ENCODE measurements at regions not wholly inside any gene's neighbourhood (a gene's known extent, or its start where the extent isn't known, plus 50 kb on each side); places are given as distances from the start of the nearest gene placed in this dataset.

- Histone ChIP-seq H3K9me2 (replicated peaks; ENCODE audit: insufficient read depth, low read length) (no peaks in the 10 kb centered on the region), H3K36me3 (ENCODE audit: insufficient read depth, low read length) (no peaks in the 10 kb centered on the region), H3K9ac (ENCODE audit: low read length) (no peak overlapping the region), H3K4me1 (ENCODE audit: low read length) (no peaks in the 10 kb centered on the region), H3K79me2 (ENCODE audit: low read length) (no peaks in the 10 kb centered on the region), H3K27ac (ENCODE audit: low read length) (no peak overlapping the region), H3K4me3 (ENCODE audit: low read length) (no peak overlapping the region), H4K20me1 (ENCODE audit: insufficient read depth, low read depth, low read length) (no peaks in the 10 kb centered on the region), H3K27me3 (ENCODE audit: low read length) (no peaks in the 10 kb centered on the region), H3K9me3 (ENCODE audit: low read length) (no peaks in the 10 kb centered on the region), H2AFZ (ENCODE audit: low read length) (no peak overlapping the region), H3K4me2 (ENCODE audit: low read depth, low read length, poor library complexity, severe bottlenecking) (no peak overlapping the region)
- no peak for DNase-seq
Observed at GRCh38 chr16:65342231-65342866, 220.5 kb upstream of the CDH11 start.

- Histone ChIP-seq H3K9me3 (ENCODE audit: low read length) (no peaks in the 10 kb centered on the region), H4K20me1 (ENCODE audit: insufficient read depth, low read depth, low read length) (no peaks in the 10 kb centered on the region), H3K27me3 (ENCODE audit: low read length) (no peaks in the 10 kb centered on the region), H2AFZ (ENCODE audit: low read length) (no peak overlapping the region), H3K4me3 (ENCODE audit: low read length) (no peak overlapping the region), H3K27ac (ENCODE audit: low read length) (no peak overlapping the region), H3K79me2 (ENCODE audit: low read length) (no peaks in the 10 kb centered on the region), H3K9me2 (replicated peaks; ENCODE audit: insufficient read depth, low read length) (no peaks in the 10 kb centered on the region), H3K9ac (ENCODE audit: low read length) (no peak overlapping the region), H3K4me2 (ENCODE audit: low read depth, low read length, poor library complexity, severe bottlenecking) (no peak overlapping the region), H3K36me3 (ENCODE audit: insufficient read depth, low read length) (no peaks in the 10 kb centered on the region), H3K4me1 (ENCODE audit: low read length) (no peaks in the 10 kb centered on the region)
- DNase-seq = no peak
Observed at GRCh38 chr16:65339062-65339461, 217.2 kb upstream of the CDH11 start.

DNA sequence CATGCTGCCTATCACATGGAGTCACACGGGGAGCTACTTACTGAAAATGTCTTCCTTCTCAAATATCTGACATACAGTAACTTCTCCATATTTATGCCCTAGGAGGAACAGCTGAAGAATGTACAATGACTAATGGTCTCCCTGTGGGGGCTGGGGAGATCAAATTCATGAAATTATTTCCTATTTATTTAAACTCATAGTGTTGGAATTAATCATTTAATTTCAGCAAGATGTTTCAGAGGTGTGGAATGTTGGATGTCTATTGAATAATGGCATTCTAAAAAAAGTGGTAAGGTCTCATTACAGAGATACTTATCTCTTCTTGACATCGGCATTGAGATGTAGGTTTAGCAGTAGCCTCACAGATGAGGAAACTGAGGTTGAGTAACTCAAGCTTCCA lies 214.3 kb upstream of the CDH11 start:
- no peaks in the 10 kb centered on the region for H4K20me1 ChIP-seq (ENCODE audit: insufficient read depth, low read depth, low read length)
- H3K9ac ChIP-seq (ENCODE audit: low read length) = no peak overlapping the region
- H3K4me2 ChIP-seq (ENCODE audit: low read depth, low read length, poor library complexity, severe bottlenecking) = no peak overlapping the region
- no peaks in the 10 kb centered on the region for H3K9me2 ChIP-seq (replicated peaks; ENCODE audit: insufficient read depth, low read length)
- H3K36me3 ChIP-seq (ENCODE audit: insufficient read depth, low read length) = no peaks in the 10 kb centered on the region
- no peak overlapping the region for H3K4me3 ChIP-seq (ENCODE audit: low read length)
- no peaks in the 10 kb centered on the region for H3K9me3 ChIP-seq (ENCODE audit: low read length)
- H3K4me1 ChIP-seq (ENCODE audit: low read length) = no peaks in the 10 kb centered on the region
- no peak overlapping the region for H2AFZ ChIP-seq (ENCODE audit: low read length)
- H3K27me3 ChIP-seq (ENCODE audit: low read length) = no peaks in the 10 kb centered on the region
- H3K27ac ChIP-seq (ENCODE audit: low read length) = no peak overlapping the region
- DNase-seq = no peak
- no peaks in the 10 kb centered on the region for H3K79me2 ChIP-seq (ENCODE audit: low read length)

DNA sequence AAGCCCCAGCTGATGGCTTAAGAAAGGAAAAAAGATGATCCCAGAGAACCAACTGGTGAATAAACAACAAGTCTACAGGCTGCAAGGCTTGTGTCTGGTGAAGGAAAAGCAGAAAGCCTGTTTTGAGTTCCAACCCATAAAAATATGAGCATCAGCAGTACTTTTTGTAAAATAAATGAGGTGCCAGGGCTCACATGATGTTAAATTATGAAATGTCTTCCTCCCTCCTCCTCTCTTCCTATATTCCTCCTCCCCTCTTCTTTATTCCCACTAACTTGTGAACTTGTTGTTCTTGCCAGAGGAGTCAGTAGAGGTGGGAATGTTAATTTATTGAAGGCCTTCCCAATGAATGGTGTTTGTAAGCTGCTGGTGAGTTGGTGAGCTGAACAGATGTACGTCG lies 212.2 kb upstream of the CDH11 start:
- no peaks in the 10 kb centered on the region for H4K20me1 ChIP-seq (ENCODE audit: insufficient read depth, low read depth, low read length)
- H3K9ac ChIP-seq (ENCODE audit: low read length) = no peak overlapping the region
- no peak overlapping the region for H3K4me2 ChIP-seq (ENCODE audit: low read depth, low read length, poor library complexity, severe bottlenecking)
- H3K9me2 ChIP-seq (replicated peaks; ENCODE audit: insufficient read depth, low read length) = no peaks in the 10 kb centered on the region
- H3K79me2 ChIP-seq (ENCODE audit: low read length) = no peaks in the 10 kb centered on the region
- no peaks in the 10 kb centered on the region for H3K4me1 ChIP-seq (ENCODE audit: low read length)
- H3K36me3 ChIP-seq (ENCODE audit: insufficient read depth, low read length) = no peaks in the 10 kb centered on the region
- H3K27ac ChIP-seq (ENCODE audit: low read length) = no peak overlapping the region
- H3K9me3 ChIP-seq (ENCODE audit: low read length) = no peaks in the 10 kb centered on the region
- DNase-seq = no peak
- H3K4me3 ChIP-seq (ENCODE audit: low read length) = no peak overlapping the region
- no peak overlapping the region for H2AFZ ChIP-seq (ENCODE audit: low read length)
- no peaks in the 10 kb centered on the region for H3K27me3 ChIP-seq (ENCODE audit: low read length)

DNA sequence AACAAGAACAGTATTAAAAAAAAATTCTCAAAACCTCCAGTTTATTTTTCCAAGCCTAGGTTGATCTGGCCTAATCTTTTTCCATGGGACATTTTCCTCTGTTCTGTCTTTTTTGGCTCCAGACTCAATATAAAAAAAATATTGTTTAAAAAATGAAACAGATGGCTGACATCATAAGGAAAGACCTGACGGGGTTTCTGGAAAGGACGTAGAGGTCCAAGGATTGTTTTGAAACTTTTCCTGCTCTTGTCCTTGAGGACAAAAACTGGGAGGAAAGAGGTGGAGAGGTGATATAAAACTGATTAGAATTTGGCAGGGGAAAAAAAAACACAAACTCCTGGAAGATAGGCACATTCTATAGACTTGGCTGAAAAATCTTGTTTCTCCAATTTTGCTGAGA lies 211.4 kb upstream of the CDH11 start:
- Histone ChIP-seq H3K27me3 (ENCODE audit: low read length) (no peaks in the 10 kb centered on the region), H3K36me3 (ENCODE audit: insufficient read depth, low read length) (no peaks in the 10 kb centered on the region), H3K9me2 (replicated peaks; ENCODE audit: insufficient read depth, low read length) (no peaks in the 10 kb centered on the region), H3K4me2 (ENCODE audit: low read depth, low read length, poor library complexity, severe bottlenecking) (no peak overlapping the region), H3K9ac (ENCODE audit: low read length) (no peak overlapping the region), H3K4me1 (ENCODE audit: low read length) (no peaks in the 10 kb centered on the region), H3K9me3 (ENCODE audit: low read length) (no peaks in the 10 kb centered on the region), H3K4me3 (ENCODE audit: low read length) (no peak overlapping the region), H3K27ac (ENCODE audit: low read length) (no peak overlapping the region), H2AFZ (ENCODE audit: low read length) (no peak overlapping the region), H4K20me1 (ENCODE audit: insufficient read depth, low read depth, low read length) (no peaks in the 10 kb centered on the region), H3K79me2 (ENCODE audit: low read length) (no peaks in the 10 kb centered on the region)
- no peak for DNase-seq

- DNase-seq = no peak
- Histone ChIP-seq H3K27me3 (ENCODE audit: low read length) (no peaks in the 10 kb centered on the region; the same call in 1 of the 2 replicates), H3K9me2 (replicated peaks; ENCODE audit: insufficient read depth, low read length) (no peaks in the 10 kb centered on the region), H3K9ac (ENCODE audit: low read length) (no peak overlapping the region), H3K4me3 (ENCODE audit: low read length) (no peak overlapping the region), H3K4me2 (ENCODE audit: low read depth, low read length, poor library complexity, severe bottlenecking) (no peak overlapping the region), H3K4me1 (ENCODE audit: low read length) (no peaks in the 10 kb centered on the region), H3K9me3 (ENCODE audit: low read length) (no peaks in the 10 kb centered on the region), H3K36me3 (ENCODE audit: insufficient read depth, low read length) (no peaks in the 10 kb centered on the region), H3K27ac (ENCODE audit: low read length) (no peak overlapping the region), H4K20me1 (ENCODE audit: insufficient read depth, low read depth, low read length) (no peaks in the 10 kb centered on the region), H2AFZ (ENCODE audit: low read length) (no peak overlapping the region), H3K79me2 (ENCODE audit: low read length) (no peaks in the 10 kb centered on the region)
Observed at GRCh38 chr16:65327346-65327745, 205.5 kb upstream of the CDH11 start.

DNA sequence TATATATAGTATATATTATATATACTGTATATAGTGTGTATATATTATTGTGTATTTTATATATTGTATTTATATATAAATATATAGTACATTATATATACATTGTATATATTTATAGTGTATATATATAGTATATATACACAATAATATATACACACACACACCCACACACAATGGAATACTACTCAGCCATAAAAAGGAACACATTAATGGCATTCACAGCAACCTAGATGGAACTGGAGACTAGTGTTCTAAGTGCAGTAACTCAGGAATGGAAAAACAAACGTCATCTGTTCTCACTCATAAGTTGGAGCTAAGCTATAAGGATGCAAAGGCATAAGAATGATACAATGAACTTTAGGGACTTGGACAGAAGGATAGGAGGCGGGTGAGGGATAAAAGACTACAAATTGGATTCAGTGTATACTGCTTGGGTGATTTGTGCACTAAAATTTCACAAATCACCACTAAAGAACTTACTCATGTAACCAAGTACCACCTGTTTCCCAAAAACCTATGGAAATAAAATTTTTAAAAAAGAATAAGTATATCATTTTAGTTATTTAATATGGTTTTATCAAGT lies 201.9 kb upstream of the CDH11 start:
- Histone ChIP-seq H3K9me2 (replicated peaks; ENCODE audit: insufficient read depth, low read length) (no peaks in the 10 kb centered on the region), H3K9me3 (ENCODE audit: low read length) (no peaks in the 10 kb centered on the region)

DNA sequence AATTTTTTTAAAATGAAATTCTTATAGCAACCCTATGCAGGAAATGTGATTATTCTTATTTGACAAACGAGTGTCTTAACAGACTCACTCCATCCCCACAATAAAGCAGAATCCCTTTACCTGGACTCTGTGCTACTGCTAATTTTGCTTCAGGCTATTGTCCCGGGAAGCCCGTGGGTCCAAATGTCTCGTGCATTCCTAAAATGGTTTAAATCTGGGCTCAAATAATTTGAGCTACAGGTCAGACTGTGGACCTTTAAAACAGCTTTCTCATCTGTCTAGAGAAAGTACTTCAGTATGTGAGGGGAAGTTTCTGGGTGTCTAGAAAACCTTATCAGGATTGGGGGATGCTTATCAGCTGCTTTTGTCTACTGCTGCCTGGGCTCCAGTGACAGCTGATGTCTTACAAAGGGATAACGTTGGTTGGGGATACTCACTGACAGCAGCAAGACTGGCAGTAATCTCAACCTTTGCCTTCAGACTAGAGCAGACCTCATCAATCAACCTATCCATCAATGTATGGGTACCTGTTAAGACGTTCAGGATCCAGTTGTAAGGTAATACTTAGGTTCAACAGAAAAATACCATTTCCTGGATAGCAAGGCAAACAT lies 197.9 kb upstream of the CDH11 start:
- Histone ChIP-seq H3K4me2 (ENCODE audit: low read depth, low read length, poor library complexity, severe bottlenecking) (no peak overlapping the region), H3K27me3 (ENCODE audit: low read length) (no peaks in the 10 kb centered on the region), H3K4me3 (ENCODE audit: low read length) (no peak overlapping the region), H3K79me2 (ENCODE audit: low read length) (no peaks in the 10 kb centered on the region), H3K9me2 (replicated peaks; ENCODE audit: insufficient read depth, low read length) (no peaks in the 10 kb centered on the region), H3K9ac (ENCODE audit: low read length) (no peak overlapping the region), H3K4me1 (ENCODE audit: low read length) (no peaks in the 10 kb centered on the region), H3K36me3 (ENCODE audit: insufficient read depth, low read length) (no peaks in the 10 kb centered on the region), H3K9me3 (ENCODE audit: low read length) (no peaks in the 10 kb centered on the region), H3K27ac (ENCODE audit: low read length) (no peak overlapping the region), H4K20me1 (ENCODE audit: insufficient read depth, low read depth, low read length) (no peaks in the 10 kb centered on the region), H2AFZ (ENCODE audit: low read length) (no peak overlapping the region)
- no peak for DNase-seq

More for the DNA sequence above, 201.9 kb upstream of the CDH11 start:
- H3K4me3 ChIP-seq (ENCODE audit: low read length) = no peak overlapping the region
- no peak overlapping the region for H2AFZ ChIP-seq (ENCODE audit: low read length)
- no peak for DNase-seq
- no peak overlapping the region for H3K27ac ChIP-seq (ENCODE audit: low read length)
- no peaks in the 10 kb centered on the region for H3K79me2 ChIP-seq (ENCODE audit: low read length)
- no peak overlapping the region for H3K9ac ChIP-seq (ENCODE audit: low read length)
- H3K4me2 ChIP-seq (ENCODE audit: low read depth, low read length, poor library complexity, severe bottlenecking) = no peak overlapping the region
- H4K20me1 ChIP-seq (ENCODE audit: insufficient read depth, low read depth, low read length) = no peaks in the 10 kb centered on the region
- H3K4me1 ChIP-seq (ENCODE audit: low read length) = no peaks in the 10 kb centered on the region
- H3K27me3 ChIP-seq (ENCODE audit: low read length) = no peaks in the 10 kb centered on the region; the same call in 1 of the 2 replicates
- H3K36me3 ChIP-seq (ENCODE audit: insufficient read depth, low read length) = no peaks in the 10 kb centered on the region

Measured in Karpas-422 (cell line).